ENCODE measurements at regions not wholly inside any gene's neighbourhood (a gene's known extent, or its start where the extent isn't known, plus 50 kb on each side); places are given as distances from the start of the nearest gene placed in this dataset.

GRCh38 chr1:3954170-3955169, 54.4 kb upstream of the C1orf174 start:
- H3K4me3 ChIP-seq (ENCODE audit: low read depth, low read length) = no peak overlapping the region
- no peak for TF ChIP-seq CTCF (IDR thresholded peaks at IDR 0.05; ENCODE audit: low read depth, low read length, missing control alignments)
- DNase-seq (ENCODE audit: low read depth) = no peak

DNA sequence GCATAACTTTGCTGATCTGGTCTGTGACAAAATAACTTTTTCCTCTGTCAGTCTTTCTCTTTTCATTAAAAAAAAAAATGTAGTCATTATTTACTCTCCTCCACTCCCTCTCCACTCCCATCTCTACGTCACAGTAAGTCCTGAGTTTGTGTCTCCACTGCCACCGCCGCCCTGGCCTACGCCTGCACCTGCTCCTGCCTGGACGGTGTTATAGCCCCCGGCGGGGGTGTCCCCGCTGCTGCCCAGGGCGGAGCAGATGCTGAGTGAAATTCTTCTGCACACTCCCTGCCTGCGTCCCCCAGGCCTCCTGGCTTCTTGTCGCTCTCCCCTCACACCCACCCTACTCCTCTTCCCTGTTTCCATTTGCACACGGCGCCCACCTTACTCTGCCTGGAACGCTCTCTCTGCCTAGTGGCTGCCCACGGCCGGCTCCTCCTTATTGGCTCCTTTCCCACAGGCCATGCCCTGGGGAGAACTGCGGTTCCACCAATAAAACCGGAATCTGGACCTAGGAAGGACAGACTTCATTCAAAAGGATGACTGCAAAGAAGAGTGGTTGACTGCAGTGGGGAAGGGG, 55.2 kb upstream of the C1orf174 start:
- no peak for DNase-seq (ENCODE audit: low read depth)
- TF ChIP-seq CTCF (IDR thresholded peaks at IDR 0.05; ENCODE audit: low read depth, low read length, missing control alignments) = no peak
- H3K4me3 ChIP-seq (ENCODE audit: low read depth, low read length) = no peak overlapping the region

DNA sequence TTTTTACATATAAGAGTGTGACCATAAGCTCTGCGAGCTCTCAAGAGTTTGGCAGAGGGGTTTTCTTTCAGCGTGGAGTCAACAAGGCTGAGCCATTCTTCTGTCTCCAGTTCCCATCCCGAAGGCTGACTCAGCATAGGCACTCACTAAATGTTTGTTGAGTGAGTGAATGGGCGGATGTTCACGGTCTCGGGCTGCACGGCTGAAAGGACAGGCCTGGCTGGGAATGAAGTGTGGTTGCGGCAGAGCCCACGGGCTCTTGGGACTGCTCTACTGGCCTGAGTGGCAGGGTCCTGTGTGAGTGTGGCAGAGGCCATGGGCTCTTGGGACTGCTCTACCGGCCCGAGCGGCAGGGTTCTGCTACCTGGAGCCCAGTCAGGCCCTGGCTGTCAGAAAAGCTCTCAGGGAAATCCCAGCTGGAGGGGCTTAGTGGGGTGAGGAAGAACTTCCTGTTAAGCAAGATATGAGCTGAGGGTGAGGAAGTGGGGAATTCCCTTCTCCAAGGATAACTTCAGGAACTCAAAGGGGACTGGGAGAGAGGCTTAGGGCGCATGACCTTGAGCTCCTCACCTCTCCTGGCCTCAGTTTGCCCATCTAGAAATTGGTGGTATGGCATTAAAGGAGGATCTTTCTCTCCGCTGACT, 56.6 kb upstream of the C1orf174 start:
- no peak for TF ChIP-seq CTCF (IDR thresholded peaks at IDR 0.05; ENCODE audit: low read depth, low read length, missing control alignments)
- DNase-seq (ENCODE audit: low read depth) = no peak
- no peak overlapping the region for H3K4me3 ChIP-seq (ENCODE audit: low read depth, low read length)

DNA sequence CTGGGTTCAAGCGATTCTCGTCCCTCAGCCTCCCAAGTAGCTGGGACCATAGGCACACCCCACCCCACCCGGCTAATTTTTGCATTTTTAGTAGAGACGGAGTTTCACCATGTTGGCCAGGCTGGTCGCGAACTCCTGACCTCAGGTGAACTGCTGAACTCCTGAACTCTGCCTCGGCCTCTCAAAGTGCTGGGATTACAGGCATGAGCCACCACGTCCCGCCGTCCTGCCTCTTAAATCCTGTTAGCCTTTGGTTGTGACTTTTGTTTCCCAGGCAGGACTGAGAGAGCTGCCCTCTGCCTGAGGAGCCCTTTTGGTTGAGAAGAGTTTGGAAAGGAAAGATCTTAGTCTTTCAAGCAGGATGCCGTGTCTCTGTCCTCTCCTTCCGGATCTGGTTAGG, 59.3 kb upstream of the C1orf174 start:
- H3K4me3 ChIP-seq (ENCODE audit: low read depth, low read length) = no peak overlapping the region
- TF ChIP-seq CTCF (IDR thresholded peaks at IDR 0.05; ENCODE audit: low read depth, low read length, missing control alignments) = no peak
- DNase-seq (ENCODE audit: low read depth) = no peak

DNA sequence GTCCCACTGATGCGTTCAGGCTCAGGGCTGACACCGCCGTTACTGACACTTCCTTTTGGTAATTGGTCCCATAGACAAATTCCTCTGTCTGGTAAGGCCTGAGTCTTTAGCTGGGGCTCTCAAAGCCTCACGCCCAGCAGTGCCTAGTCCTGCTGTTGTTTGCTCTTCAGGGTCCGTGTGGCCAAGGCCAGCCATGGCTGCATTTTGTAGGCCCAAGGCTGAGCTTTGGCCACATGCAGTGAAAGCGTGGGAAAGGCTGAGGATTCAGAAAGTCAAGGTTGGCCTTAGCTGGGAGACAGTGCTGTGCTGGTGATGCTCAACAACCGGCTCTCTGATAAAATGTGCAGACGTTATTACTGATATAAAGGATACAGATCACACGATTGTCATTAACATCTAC, 63.5 kb upstream of the C1orf174 start:
- no peak for TF ChIP-seq CTCF (IDR thresholded peaks at IDR 0.05; ENCODE audit: low read depth, low read length, missing control alignments)
- H3K4me3 ChIP-seq (ENCODE audit: low read depth, low read length) = no peak overlapping the region
- DNase-seq (ENCODE audit: low read depth) = no peak

- no peak for TF ChIP-seq CTCF (IDR thresholded peaks at IDR 0.05; ENCODE audit: low read depth, low read length, missing control alignments)
- H3K4me3 ChIP-seq (ENCODE audit: low read depth, low read length) = no peak overlapping the region
- DNase-seq (ENCODE audit: low read depth) = no peak
Measured at GRCh38 chr1:3965693-3966092, 65.6 kb upstream of the C1orf174 start.
